CD14-positive monocyte (primary cell): ENCODE measurements at regions not wholly inside any gene's neighbourhood (a gene's known extent, or its start where the extent isn't known, plus 50 kb on each side); places are given as distances from the start of the nearest gene placed in this dataset.
A peak's percentile ranks its signal among the peaks of the same experiment; 100 is the strongest.

ENCODE experiments used
- DNase-seq, 3 donors: peaks; one replicate each; pipeline ENCODE4 v3.0.0-alpha.2; 2011 to 2022
- H2AFZ ChIP-seq: 2 replicates; pipeline ENCODE4 v1.6.0; 2012; ENCODE audit warnings: mild to moderate bottlenecking, low read depth, low read length, inconsistent platforms; ENCODE audit not compliant: insufficient read depth, poor library complexity, severe bottlenecking
- H3K27ac ChIP-seq, 2 donors: 1 replicate in 1 of 2; 2 replicates in 1 of 2; pipeline ENCODE4 v1.5.1; 2012 to 2013; ENCODE audit warnings: low read length in 2 of 2, control low read depth in 1 of 2, inconsistent platforms in 1 of 2, low read depth in 1 of 2, mild to moderate bottlenecking in 1 of 2
- H3K27me3 ChIP-seq, 2 donors: one replicate each; pipeline versions ENCODE4 v1.6.0 to v1.6.1; 2011 to 2013; ENCODE audit warnings: low read length in 2 of 2; ENCODE audit not compliant: control insufficient read depth in 2 of 2, insufficient read depth in 2 of 2
- H3K36me3 ChIP-seq, 2 donors: replicated peaks in 1 of 2; 1 replicate in 1 of 2; 2 replicates in 1 of 2; pipeline versions ENCODE4 v1.5.1 to v1.6.1; 2012 to 2013; ENCODE audit warnings: low read length in 2 of 2, control low read depth in 1 of 2, inconsistent platforms in 1 of 2, mild to moderate bottlenecking in 1 of 2; ENCODE audit not compliant: insufficient read depth in 2 of 2, control insufficient read depth in 1 of 2
- H3K4me1 ChIP-seq, 2 donors: 1 replicate in 1 of 2; 2 replicates in 1 of 2; pipeline versions ENCODE4 v1.5.1 to v1.6.1; 2012 to 2013; ENCODE audit warnings: low read length in 2 of 2, control low read depth in 1 of 2, inconsistent platforms in 1 of 2, mild to moderate bottlenecking in 1 of 2, moderate library complexity in 1 of 2; ENCODE audit not compliant: insufficient read depth in 2 of 2, control insufficient read depth in 1 of 2
- H3K4me2 ChIP-seq: replicated peaks from 2 replicates; pipeline ENCODE3; 2012; ENCODE audit warnings: low read length, moderate library complexity, mild to moderate bottlenecking; ENCODE audit not compliant: poor library complexity, severe bottlenecking; ENCODE audit errors: extremely low read depth
- H3K4me3 ChIP-seq, 3 experiments: fragments of 200-600 bp in 1 of 3; sonication (generic) in 1 of 3; replicated peaks in 1 of 3; 1 replicate in 2 of 3; 2 replicates in 1 of 3; pipeline ENCODE4 v1.5.1; 2011 to 2013; ENCODE audit warnings: low read length in 3 of 3, mild to moderate bottlenecking in 3 of 3, control low read depth in 2 of 3, low read depth in 2 of 3, inconsistent platforms in 1 of 3, moderate library complexity in 1 of 3
- H3K79me2 ChIP-seq: 2 replicates; pipeline ENCODE4 v1.6.0; 2012; ENCODE audit warnings: mild to moderate bottlenecking, control low read depth, inconsistent platforms, low read length, moderate library complexity; ENCODE audit not compliant: insufficient read depth
- H3K9ac ChIP-seq: 2 replicates; pipeline ENCODE4 v1.6.0; 2017; ENCODE audit warnings: low read length, mild to moderate bottlenecking; ENCODE audit not compliant: insufficient read depth, poor library complexity, severe bottlenecking
- H3K9me3 ChIP-seq, 2 donors: replicated peaks in 1 of 2; 1 replicate in 1 of 2; 2 replicates in 1 of 2; pipeline versions ENCODE4 v1.5.1 to v1.6.1; 2012 to 2013; ENCODE audit warnings: low read length in 2 of 2, control low read depth in 1 of 2; ENCODE audit not compliant: control insufficient read depth in 1 of 2, insufficient read depth in 1 of 2
- H4K20me1 ChIP-seq: 2 replicates; pipeline ENCODE4 v1.6.0; 2012; ENCODE audit warnings: mild to moderate bottlenecking, low read length, control low read depth, moderate library complexity; ENCODE audit not compliant: insufficient read depth
- H3K27ac Mint-ChIP-seq, 7 donors: one replicate each; pipeline ENCODE4 v1.8.0; 2020; ENCODE audit warnings: mild to moderate bottlenecking in 7 of 7, mixed read lengths in 7 of 7, moderate library complexity in 6 of 7, inconsistent platforms in 2 of 7
- H3K27me3 Mint-ChIP-seq, 3 donors: one replicate each; pipeline ENCODE4 v1.8.0; 2021 to 2022; ENCODE audit warnings: low read depth in 3 of 3, mild to moderate bottlenecking in 3 of 3, mixed read lengths in 3 of 3, moderate library complexity in 3 of 3, inconsistent platforms in 1 of 3
- H3K36me3 Mint-ChIP-seq, 2 donors: one replicate each; pipeline ENCODE4 v1.8.0; 2020; ENCODE audit warnings: mixed read lengths in 2 of 2, inconsistent platforms in 1 of 2, mild to moderate bottlenecking in 1 of 2
- H3K4me1 Mint-ChIP-seq: one replicate; pipeline ENCODE4 v1.8.0; 2020; ENCODE audit warnings: mild to moderate bottlenecking, mixed read lengths
- H3K4me3 Mint-ChIP-seq, 2 donors: one replicate each; pipeline ENCODE4 v1.8.0; 2020; ENCODE audit warnings: mild to moderate bottlenecking in 2 of 2, mixed read lengths in 2 of 2, moderate library complexity in 1 of 2
- H3K9me3 Mint-ChIP-seq, 7 donors: one replicate each; pipeline ENCODE4 v1.8.0; 2020 to 2022; ENCODE audit warnings: mixed read lengths in 7 of 7, mild to moderate bottlenecking in 6 of 7, moderate library complexity in 6 of 7, inconsistent platforms in 2 of 7
- WGBS: methylation state at CpG from one replicate; pipeline ENCODE4 v1.1.5; 2013; ENCODE audit warnings: missing lambda C conversion rate; ENCODE audit not compliant: insufficient coverage; 5-methylcytosine and 5-hydroxymethylcytosine counted together
- intact Hi-C, 2 donors: fragments of 100-400 bp; cut with micrococcal nuclease; formaldehyde crosslinking; loops; one replicate each; pipeline versions ENCODE4 v1.15.0 to v1.15.1; 2023
- TF ChIP-seq, protein P1 (sequence below): fragments of 200-600 bp; IDR thresholded peaks from one replicate; pipeline ENCODE4 v1.8.0; 2022; ENCODE audit warnings: antibody characterized with exemption, mild to moderate bottlenecking

DNA sequence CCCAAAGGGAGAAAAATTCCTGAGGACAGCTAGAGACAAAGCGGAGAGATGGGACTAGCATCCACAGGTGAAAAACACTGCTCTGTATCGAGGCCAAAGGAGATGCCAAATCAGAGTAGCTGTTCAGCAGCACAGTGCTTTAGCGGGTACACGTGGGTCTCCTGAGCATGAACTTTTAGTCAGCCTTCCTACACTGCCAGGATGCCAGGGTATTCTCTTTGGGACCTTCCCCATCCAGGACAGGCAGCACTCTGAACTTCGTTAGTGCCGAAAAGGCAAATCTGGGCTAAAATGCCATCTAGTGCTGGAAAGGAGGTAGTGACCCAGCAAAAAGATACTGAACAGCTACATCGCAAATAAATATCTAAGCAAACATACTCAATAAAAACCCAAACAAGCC lies 64.9 kb downstream of the C6orf58 start:
- peaks cover 0 to 1% (median 0%) of the 10 kb centered on the region in 7 donors for H3K9me3 Mint-ChIP-seq
- H3K4me2 ChIP-seq: no peak overlapping the region
- no peaks in the 10 kb centered on the region for H4K20me1 ChIP-seq
- H3K79me2 ChIP-seq: no peaks in the 10 kb centered on the region
- no peaks in the 10 kb centered on the region for H3K4me1 ChIP-seq
- no peak overlapping the region for H3K27ac Mint-ChIP-seq
- no peak overlapping the region for H3K27ac ChIP-seq
- no peak overlapping the region for H3K4me3 ChIP-seq
- no peak overlapping the region for H3K4me3 Mint-ChIP-seq
- no peak overlapping the region for H2AFZ ChIP-seq
- H3K36me3 Mint-ChIP-seq: no peaks in the 10 kb centered on the region
- peaks cover 4% of the 10 kb centered on the region for H3K4me1 Mint-ChIP-seq
- H3K9me3 ChIP-seq: no peaks in the 10 kb centered on the region
- TF ChIP-seq, protein P1, sequence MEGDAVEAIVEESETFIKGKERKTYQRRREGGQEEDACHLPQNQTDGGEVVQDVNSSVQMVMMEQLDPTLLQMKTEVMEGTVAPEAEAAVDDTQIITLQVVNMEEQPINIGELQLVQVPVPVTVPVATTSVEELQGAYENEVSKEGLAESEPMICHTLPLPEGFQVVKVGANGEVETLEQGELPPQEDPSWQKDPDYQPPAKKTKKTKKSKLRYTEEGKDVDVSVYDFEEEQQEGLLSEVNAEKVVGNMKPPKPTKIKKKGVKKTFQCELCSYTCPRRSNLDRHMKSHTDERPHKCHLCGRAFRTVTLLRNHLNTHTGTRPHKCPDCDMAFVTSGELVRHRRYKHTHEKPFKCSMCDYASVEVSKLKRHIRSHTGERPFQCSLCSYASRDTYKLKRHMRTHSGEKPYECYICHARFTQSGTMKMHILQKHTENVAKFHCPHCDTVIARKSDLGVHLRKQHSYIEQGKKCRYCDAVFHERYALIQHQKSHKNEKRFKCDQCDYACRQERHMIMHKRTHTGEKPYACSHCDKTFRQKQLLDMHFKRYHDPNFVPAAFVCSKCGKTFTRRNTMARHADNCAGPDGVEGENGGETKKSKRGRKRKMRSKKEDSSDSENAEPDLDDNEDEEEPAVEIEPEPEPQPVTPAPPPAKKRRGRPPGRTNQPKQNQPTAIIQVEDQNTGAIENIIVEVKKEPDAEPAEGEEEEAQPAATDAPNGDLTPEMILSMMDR: peak; percentile 34
- DNase-seq: no peak
- intact Hi-C loops: no loop called here
- H3K27me3 ChIP-seq: no peaks in the 10 kb centered on the region
- H3K36me3 ChIP-seq: no peaks in the 10 kb centered on the region
- WGBS: 51% methylated on average over 4 of the region's 7 CpGs
- peaks cover 0 to 7% (median 4%) of the 10 kb centered on the region in 3 donors for H3K27me3 Mint-ChIP-seq
- no peak overlapping the region for H3K9ac ChIP-seq
